ENCODE measurements at regions not wholly inside any gene's neighbourhood (a gene's known extent, or its start where the extent isn't known, plus 50 kb on each side); places are given as distances from the start of the nearest gene placed in this dataset.
"Not testable (repeated sequence)": the region's sequence is repeated elsewhere in the genome, so short reads cannot be mapped to it uniquely, and the experiment has no call there.

- no peak overlapping the region for H3K4me3 ChIP-seq (replicated peaks; ENCODE audit: low read depth, low read length)
- no peak for TF ChIP-seq CTCF (IDR thresholded peaks at IDR 0.05; ENCODE audit: low read depth, low read length, missing control alignments)
- DNase-seq (ENCODE audit: extremely low read depth, low read depth), result no peak
These were observed 286.9 kb upstream of the PTCHD4 start for GRCh38 chr6:48397887-48398286.

GRCh38 chr6:48389146-48390043 lies 278.4 kb upstream of the PTCHD4 start:
- DNase-seq (ENCODE audit: extremely low read depth, low read depth), result no peak
- no peak overlapping the region for H3K4me3 ChIP-seq (replicated peaks; ENCODE audit: low read depth, low read length)
- no peak for TF ChIP-seq CTCF (IDR thresholded peaks at IDR 0.05; ENCODE audit: low read depth, low read length, missing control alignments)

GRCh38 chr6:48388044-48388443 lies 277.0 kb upstream of the PTCHD4 start:
- TF ChIP-seq CTCF (IDR thresholded peaks at IDR 0.05; ENCODE audit: low read depth, low read length, missing control alignments), result no peak
- DNase-seq (ENCODE audit: extremely low read depth, low read depth), result no peak
- H3K4me3 ChIP-seq (replicated peaks; ENCODE audit: low read depth, low read length), result no peak overlapping the region

- no peak overlapping the region for H3K4me3 ChIP-seq (replicated peaks; ENCODE audit: low read depth, low read length)
- TF ChIP-seq CTCF (IDR thresholded peaks at IDR 0.05; ENCODE audit: low read depth, low read length, missing control alignments), result no peak
- DNase-seq (ENCODE audit: extremely low read depth, low read depth), result no peak
These were observed 267.9 kb upstream of the PTCHD4 start for GRCh38 chr6:48378884-48379407.

GRCh38 chr6:48377115-48377514 lies 266.1 kb upstream of the PTCHD4 start:
- no peak for TF ChIP-seq CTCF (IDR thresholded peaks at IDR 0.05; ENCODE audit: low read depth, low read length, missing control alignments)
- no peak for DNase-seq (ENCODE audit: extremely low read depth, low read depth)
- no peak overlapping the region for H3K4me3 ChIP-seq (replicated peaks; ENCODE audit: low read depth, low read length)

- not testable (repeated sequence) for DNase-seq (ENCODE audit: extremely low read depth, low read depth); H3K4me3 ChIP-seq (replicated peaks; ENCODE audit: low read depth, low read length)
These were observed 260.2 kb upstream of the PTCHD4 start for GRCh38 chr6:48371226-48371625.

GRCh38 chr6:48369100-48369499 lies 258.1 kb upstream of the PTCHD4 start:
- no peak for DNase-seq (ENCODE audit: extremely low read depth, low read depth)
- TF ChIP-seq CTCF (IDR thresholded peaks at IDR 0.05; ENCODE audit: low read depth, low read length, missing control alignments), result no peak
- H3K4me3 ChIP-seq (replicated peaks; ENCODE audit: low read depth, low read length), result no peak overlapping the region
